Activated naive CD4-positive, alpha-beta T cell treated with Interleukin-2 at 50 U/mL for 16 hours (primary cell): ENCODE measurements at regions not wholly inside any gene's neighbourhood (a gene's known extent, or its start where the extent isn't known, plus 50 kb on each side); places are given as distances from the start of the nearest gene placed in this dataset.

Source experiments
- DNase-seq: peaks from one replicate; pipeline ENCODE4 v3.0.0-alpha.2; 2020

DNA sequence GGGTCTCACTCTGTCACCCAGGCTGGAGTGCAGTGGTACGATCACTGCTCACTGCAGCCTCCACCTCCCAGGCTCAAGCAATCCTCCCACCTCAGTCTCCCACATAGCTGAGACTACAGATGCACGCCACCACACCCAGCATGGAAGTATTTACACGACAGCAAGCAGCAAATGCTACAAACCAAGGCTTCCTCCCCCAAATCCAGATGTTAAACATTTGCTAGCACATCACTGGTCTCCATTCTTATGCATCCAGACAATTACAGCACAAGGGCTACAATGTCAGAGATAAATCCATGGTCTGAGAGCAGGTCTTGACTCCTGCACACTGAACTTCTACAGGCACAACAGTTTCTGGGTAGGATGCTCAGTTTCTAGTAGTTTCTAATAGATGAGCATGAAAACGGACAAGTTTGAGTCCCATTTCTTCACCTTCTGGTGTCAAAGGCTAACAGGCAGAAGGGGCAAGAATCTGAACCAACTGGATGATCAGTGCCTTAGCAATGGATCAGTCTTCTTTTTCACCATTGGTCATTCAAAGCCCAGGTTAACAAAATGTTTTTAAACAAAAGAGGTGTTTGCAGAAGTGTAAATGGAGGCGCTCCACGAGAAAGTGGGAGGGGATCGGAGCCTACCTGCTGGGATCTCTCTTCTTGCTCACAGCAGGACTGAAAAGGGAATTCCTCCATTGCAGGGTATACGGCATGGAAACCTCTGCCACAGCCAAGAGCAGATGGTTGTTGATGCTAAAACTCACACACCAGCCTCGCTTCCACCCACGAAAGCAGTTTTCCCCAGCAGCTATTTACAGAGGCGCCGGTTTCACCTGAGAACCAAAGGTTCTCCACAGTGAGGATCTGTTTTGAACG lies 135.0 kb upstream of the ARL4C start:
- no peak for DNase-seq

DNA sequence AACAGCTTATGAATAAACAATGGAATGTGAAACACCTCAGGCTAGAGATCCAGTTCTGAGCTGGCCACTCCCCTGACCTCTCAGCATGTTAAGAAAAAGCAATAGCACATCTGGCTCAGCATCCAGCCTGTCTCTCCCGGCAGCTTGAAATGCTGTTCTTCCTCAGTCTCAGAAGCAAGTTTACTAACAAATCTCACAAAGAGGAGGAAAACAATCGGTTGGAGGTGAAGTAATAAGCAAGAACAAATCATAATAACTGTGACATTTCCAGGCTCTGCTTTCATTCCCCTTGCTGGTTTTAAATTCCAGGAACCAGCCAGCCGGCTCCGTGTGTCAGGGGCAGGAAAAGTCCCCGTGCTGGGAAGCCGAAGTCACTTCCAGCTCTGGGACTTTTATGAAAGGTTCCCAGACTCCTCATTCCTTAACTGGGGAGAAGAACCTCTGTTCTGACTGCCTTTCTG lies 133.9 kb upstream of the ARL4C start:
- no peak for DNase-seq

DNA sequence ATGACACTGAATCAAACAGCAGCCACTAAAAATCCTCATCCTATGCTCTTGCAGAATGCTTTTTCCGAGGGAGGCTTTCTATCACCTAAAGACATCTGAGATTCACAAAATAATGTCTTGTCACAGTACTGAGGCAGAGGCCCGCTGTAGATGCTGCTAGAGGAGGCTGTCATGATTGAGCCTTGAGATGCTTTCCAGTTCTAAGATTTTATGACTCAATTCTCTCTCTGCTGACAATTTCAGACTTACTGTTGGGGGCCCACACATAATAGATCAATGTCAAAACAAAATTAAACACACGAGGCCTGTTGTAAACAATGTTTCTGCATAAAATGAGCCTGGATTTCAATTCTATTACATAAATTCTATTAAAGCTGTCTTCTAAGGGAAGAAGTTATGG lies 132.7 kb upstream of the ARL4C start:
- no peak for DNase-seq

DNA sequence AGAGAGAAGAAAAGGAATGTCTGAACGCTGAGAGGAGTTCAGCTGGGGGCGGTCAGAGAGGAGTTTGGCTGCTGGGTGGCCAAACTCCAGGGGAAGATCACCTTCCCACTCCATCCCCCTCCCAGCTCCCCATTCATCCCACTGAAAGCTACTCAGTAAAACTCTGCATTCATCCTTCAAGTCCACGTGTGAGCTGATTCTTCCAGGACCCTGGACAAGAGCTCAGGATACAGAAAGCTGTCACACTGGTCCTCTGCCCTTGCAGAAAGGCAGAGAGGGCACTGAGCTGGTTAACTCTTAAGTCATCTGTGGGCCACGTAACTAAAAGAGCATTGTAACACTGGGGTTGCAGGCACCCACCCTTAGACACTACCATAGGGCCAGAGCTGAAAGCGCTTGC lies 132.1 kb upstream of the ARL4C start:
- no peak for DNase-seq

DNA sequence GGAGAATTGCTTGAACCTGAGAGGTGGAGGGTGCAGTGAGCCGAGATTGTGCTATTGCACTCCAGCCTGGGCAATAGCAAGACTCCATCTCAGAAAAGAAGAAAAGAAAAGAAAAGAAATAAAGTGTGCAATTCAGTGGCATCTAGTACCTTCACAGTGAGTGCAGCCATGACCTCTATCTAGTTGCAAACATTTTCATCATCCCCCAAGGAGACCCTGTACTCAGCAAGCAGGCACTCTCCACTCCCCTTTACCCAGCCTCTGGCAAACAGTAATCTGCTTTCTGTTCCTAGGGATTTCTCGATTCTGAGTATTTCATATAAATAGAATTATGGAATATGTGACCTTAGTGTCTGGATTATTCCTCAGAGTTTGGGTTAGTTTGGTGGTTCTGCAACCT lies 130.4 kb upstream of the ARL4C start:
- no peak for DNase-seq

DNA sequence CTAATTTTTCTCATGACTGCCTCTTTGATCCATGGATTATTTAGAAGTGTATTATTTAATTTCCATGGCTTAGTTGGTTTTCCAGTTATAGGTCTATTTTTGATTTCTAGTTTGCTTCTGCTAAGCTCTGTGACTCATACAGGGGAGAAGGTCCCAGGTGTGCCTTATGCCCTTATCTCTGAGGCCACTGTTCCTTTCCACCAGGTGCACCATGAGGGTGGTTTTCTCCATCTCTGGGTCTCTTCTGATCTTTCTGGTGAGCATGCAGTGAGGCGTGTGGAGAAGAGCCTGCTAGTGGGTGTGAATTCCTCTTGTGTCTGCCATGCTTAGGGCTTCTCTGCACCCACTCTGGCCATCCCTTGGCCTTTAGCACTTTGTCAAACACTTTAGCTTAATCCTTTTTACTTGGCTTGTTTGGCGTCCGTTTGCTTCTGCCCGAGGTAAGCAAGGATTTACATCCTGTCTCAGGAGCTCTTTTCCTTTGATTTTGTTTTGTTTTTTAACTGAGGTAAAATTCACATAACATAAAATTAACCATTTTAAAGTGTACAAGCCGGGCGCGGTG lies 129.8 kb upstream of the ARL4C start:
- no peak for DNase-seq

DNA sequence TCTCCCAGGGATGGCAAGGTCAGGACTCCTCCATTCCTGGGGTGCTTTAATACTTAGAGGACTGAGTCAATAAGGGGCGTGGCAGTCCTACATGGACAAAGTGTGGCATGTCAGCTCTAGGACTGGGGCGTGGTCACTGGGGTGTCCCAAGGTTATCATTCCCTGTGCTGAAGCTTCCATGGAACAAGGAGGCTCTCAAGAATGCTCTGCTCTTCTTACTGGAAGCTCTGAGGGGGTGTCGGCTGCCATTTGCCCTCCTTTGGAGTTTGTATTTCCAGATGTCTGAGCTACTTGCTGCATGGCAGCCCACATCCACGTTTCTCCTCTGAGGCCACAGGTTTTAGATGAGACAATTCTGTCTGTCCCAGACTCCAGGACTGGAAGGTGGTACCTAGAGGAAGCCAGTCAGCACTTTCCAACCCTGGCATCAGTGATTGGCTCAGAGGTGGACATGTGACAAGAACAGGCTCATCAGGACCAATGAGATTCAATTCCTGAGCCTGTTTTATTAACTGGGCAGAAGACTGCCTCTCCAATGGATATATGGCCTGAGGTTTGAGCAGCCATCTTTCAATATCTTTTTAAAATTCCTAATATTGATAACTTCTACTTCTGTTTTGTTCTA lies 128.9 kb upstream of the ARL4C start:
- no peak for DNase-seq

DNA sequence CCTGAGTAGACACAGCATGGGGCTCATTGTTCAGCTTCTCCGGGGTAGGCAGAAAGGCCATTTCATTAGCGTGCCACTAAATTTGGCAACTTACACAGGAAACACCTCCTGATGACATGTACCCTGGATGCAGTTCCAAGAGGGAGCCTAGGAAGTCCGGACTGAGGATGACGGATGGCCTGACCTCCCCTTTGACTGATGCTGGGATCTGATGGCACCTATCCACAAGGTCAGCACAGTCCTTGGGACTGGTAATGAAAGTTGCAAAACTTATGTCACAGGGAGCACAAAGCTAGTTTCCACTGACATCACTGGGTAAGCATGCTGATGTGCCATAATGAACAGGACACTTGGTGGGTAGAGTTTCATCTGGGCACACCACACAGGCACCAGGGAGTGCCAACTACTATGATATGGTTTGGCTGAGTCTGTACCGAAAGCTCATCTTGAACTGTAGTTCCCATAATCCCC lies 126.7 kb upstream of the ARL4C start:
- DNase-seq, result no peak

DNA sequence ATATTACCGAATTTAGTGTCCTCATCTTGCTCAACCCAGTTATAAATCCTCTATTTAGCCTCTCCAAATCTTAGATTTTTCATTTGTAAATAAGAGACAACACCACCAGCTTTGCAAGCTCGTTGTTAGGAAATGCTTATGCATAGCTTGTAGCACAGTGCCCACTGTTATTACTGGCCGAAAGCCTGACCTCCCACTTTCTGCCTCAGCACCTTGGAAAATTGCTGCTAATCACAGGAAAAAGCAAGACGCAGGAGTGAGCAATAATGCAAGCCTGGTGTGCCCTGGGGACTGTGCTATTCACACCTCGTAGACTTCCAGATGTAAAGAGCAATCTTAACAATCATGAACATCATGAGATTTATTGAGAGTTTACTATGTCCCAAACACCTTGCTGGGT lies 124.2 kb upstream of the ARL4C start:
- no peak for DNase-seq

DNA sequence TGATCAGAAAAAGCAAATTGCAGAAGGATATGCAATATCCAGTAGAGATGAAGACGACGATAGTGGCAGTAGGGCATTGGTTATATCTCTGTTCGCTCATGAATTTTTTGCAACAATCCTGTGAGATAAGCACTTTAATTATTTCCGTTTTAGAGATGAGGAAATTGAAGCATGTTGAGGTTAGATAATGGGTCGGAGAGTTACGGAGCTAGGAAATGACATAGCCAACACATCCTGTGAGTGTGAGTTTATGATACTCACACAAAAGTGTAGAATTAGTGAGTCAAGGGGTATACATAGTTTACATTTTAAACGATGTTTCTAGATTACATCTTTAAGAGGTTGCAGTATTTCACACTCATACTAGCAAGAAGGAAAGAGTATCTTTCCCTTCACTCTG lies 123.1 kb upstream of the ARL4C start:
- DNase-seq, result no peak

DNA sequence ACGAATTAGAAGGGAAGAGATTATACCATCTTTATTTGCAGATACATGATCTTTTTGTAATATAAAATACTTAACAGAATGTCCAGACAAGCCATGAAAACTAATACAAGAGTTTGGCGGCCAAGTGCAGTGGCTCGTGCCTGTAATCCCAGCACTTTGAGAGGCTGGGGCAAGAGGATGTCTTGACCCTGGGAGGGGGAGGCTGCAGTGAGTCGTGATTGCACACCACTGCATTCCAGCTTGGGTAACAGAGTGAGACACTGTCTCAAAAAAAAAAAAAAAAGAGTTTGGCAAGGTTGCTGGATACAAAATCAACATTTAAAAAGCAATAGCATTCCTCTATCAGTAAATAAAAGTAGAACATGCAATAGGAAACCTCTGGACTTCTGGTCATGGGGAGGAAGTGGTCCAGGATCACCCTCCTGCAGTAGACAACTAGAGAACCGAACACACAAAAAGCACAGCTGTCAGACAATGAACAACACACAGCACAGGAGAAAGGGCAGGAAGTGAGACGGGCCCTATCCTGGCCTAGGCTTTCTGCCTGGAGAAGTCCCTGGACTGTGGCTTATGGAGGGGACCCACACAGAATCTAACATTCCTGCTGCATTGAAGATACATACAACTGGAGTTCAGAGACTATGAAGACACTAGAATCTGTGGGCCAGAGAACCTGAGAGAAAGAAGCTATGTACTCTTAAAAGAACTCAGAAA lies 118.9 kb upstream of the ARL4C start:
- DNase-seq, result no peak

DNA sequence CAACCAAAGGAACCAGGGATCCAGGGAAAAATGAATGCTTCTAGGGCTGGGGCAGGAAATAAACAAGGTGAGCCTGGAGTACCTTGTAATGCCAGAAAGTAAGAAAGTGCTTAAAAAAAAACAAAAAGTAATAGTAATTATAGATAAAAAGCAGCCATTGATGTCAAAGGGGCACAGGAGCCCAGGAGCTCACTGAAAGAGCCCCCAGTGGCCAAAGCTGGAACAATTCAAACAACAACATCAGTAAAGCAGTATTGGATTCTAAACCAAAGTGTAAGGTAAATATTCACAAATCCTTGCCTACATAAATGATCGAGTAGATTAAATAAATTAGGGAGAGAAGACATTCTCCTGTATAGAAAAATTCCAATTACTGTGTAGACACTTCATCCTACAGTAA lies 114.3 kb upstream of the ARL4C start:
- no peak for DNase-seq

DNA sequence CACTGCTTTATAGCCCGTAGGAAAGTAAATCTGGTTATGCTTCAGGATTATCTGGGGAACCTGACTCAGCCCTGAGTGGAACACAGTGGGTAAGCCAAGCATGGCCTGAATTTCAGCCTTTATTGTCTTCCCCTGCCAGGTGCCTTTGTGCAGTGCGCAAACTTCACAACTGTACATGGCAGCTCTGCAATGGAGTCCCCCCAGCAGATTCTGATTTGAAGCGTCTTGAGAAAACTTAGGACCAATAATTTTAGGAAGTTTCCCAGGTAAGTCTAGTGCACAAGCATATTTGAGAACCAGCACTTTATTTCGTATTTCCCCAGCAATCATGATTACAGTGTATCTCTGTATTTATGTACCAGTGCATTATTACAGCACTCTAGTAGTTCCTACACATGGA lies 112.1 kb upstream of the ARL4C start:
- no peak for DNase-seq

DNA sequence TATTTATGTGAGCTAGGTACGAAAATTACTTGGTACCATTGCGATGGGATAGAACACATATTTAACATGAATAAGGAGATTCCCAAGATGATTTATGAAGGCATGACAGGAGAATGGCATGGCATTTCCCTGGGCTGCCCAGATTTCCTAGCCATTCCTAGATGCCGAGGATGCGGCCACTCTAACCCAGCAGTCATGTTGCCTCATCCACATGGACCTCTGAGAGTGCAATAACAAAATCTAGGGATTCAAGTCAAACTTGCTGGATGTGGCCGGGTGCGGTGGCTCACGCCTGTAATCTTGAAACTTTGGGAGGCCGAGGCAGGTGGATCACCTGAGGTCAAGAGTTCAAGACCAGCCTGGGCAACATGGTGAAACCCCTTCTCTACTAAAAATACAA lies 110.8 kb upstream of the ARL4C start:
- DNase-seq, result no peak

DNA sequence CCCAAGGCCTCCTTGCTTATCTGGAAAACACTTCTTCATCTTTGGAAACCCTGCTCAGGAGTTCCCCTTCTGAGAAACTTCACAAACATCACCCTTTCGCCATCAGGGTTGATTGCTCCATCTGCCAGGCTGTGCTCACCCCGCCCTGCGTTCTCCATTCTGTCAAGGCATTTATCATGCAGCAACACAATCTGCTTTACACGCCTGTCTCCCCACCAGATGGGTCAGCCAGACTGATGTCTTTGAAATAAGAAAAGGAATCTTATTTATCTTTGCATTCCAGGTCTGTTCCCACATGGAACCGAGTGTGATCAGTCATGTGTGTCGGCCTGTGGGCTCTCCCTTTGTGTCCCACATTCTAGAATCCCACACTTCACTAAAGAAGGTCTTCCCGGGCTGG lies 110.0 kb upstream of the ARL4C start:
- DNase-seq, result no peak

DNA sequence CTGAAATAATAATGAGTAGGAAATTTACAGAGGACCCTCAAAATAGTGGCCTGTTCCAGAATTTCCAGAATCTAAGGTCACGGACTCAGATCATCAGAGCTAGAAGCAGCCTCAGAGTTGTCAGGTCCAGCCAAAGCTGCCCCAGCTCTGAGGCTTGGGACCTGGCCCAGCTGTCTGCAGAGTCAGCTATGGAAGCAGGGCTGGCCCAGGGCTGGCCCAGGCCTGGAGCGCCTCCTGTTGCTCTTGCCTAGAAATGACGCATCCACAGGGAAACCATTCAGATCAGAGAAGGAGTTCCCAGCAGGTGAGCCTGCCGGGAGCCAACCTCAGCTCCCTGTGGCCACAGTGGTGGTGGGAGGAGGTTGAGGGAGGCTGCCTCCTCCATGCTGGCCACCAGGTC lies 106.7 kb upstream of the ARL4C start:
- no peak for DNase-seq

DNA sequence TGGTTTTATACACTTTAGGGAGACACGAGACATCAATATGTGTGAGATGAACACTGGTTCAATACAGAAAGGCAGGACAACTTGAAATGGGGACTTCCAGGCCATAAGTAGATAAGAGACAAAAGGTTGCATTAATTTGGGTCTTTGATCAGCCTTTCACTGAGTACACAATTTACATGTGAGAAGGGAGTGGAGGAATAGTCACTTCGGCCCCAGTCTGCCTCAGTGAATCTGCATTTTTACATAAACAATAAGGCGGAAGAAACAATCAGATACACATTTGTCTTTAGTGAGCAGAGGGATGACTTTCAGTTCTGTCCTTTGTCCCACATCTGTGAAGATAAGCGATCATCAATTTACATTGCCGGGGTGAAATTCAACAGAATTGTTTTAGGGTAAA lies 104.3 kb upstream of the ARL4C start:
- DNase-seq, result no peak

DNA sequence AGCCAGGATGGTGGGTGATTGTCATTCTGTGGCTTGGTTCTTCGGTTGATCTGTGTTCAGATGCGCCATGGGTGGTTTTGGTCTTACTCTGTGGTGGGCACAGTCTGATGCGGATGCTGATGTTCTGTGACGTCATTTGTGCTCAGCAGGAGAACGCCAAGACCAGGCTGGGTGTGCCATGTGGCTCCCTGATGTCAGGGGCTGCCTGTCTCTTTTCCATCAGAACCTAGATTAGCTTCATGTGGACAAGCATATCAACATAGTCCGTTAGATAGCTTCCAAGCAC lies 100.6 kb upstream of the ARL4C start:
- no peak for DNase-seq

DNA sequence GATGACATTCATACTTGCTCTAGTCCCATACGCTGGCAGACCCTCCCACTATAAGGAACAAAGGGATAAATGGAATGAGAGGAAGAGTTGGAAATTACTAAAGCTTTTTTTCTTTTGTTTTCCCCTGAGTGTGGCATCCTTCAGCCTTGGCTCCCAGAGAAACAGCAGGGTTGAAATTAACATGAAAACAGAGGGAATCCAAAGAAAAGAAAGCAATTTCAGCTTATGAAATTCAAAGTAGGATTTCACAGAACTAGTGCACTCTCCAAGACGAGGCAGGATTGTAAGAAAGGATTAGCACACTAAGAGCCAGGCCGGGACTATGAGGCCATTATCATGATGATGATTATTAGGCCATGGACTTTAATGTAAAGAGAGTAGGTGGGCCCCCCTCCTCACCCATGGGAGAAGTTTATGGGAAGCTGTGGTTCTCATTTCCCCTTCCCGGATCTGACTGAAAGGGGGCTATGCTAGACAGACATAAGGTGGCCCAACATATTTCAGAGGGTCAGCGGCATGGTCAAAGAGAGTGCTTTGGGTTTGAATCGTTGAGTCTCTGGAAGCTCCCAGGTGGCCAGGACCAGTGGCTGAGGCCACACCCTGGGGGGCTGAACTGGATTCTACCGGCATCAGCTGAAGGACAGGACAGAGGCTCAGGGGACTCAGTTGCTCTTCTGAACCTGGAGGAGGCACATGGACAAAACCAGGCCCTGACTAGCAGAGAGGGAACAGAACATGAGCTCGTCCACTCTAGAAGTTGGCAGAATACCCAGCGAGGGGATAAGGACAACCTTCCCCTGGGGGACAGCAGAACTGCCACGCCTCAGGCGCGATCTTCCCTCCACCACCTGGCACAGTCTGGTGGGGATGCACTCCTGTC lies 100.1 kb upstream of the ARL4C start:
- no peak for DNase-seq

DNA sequence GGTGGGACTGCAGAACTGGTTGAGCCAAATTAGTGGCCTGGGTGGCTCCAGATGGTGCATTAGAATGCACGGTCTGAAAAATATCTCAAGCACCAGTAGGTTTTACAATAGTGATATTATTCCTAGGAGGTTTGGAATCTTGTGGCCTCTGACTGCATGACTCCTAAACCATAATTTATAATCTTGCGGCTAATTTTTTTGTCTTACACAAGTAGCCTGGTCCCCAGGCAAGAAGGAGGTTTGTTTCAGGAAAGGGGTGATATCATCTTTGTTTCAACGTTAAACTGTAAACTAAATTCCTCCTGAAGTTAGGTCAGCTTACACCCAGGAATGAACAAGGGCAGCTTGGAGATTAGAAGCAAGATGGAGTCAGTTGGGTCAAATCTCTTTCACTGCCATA lies 98.9 kb upstream of the ARL4C start:
- no peak for DNase-seq

DNA sequence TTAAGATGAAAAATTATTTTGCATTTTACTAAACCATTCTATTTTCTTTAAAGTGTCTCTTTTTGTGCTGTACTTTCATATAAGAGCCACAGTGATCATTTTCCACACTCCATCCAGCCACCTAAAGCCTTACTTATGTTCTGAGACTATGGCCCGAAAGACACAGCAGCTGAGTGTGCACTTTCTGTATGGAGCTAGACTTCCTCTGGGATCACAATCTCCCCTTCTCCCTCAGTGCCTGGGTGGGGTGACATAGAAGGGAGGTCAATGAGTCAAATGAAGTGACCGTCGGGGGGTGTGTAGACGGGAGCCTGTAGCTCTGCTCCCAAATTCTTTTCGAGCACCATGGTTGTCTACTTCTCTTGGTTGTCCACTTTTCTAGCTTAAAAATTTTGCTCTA lies 97.8 kb upstream of the ARL4C start:
- DNase-seq, result no peak

DNA sequence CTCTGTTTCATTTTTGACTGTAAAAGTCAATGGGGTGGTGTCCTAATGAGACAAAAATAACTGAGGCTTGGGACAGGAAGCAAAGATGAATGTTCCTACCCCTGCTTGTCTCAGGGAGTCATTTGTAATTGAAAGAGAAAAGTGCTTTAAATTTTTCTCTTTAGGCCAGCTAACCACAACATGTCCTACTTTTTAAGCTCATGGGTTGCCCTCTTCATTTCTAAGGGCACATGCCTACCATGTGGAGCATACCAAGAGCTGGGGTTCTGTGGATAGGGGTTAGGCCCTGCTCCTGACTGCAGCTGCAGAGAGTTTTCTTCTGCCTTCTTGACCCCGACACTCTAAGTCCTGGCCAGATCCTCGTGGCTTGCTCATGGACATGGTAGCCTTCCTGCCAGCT lies 96.8 kb upstream of the ARL4C start:
- DNase-seq, result no peak

DNA sequence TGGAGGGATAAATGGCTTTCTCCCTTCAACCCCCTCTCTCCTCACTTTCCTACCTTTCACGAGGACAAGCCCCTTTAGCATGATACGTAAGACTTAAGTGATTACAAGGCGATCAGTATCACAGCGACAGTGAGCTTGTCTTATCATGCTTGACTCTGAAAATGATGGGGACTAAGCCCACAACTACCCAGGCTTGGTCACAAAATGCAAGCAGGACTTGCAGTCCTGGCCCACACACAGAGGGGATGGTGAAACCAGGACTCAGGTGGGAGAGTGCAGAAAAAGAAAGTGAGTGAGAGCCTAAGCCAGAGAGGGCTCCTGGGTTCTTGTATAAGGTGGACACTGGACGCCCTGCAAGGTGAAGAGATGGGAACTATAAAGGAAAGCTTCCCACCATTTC lies 95.7 kb upstream of the ARL4C start:
- DNase-seq, result no peak
